Mesothelial cell of epicardium (in vitro differentiated cells): ENCODE measurements at regions not wholly inside any gene's neighbourhood (a gene's known extent, or its start where the extent isn't known, plus 50 kb on each side); places are given as distances from the start of the nearest gene placed in this dataset.

Experiments
- DNase-seq, 2 experiments: peaks; one replicate each; pipeline ENCODE4 v3.0.0; 2021; ENCODE audit warnings: low spot score in 2 of 2; ENCODE audit not compliant: unreplicated experiment in 2 of 2
- H3K27ac Mint-ChIP-seq: 2 replicates; pipeline ENCODE4 v1.8.0; 2021; ENCODE audit warnings: mixed read lengths
- H3K27me3 Mint-ChIP-seq: 2 replicates; pipeline ENCODE4 v1.8.0; 2021; ENCODE audit warnings: low read depth, mixed read lengths
- H3K36me3 Mint-ChIP-seq: 2 replicates; pipeline ENCODE4 v1.8.0; 2021; ENCODE audit warnings: mixed read lengths
- H3K4me1 Mint-ChIP-seq: 2 replicates; pipeline ENCODE4 v1.8.0; 2021; ENCODE audit warnings: mixed read lengths
- H3K4me3 Mint-ChIP-seq: 2 replicates; pipeline ENCODE4 v1.8.0; 2021; ENCODE audit warnings: mild to moderate bottlenecking, moderate library complexity, mixed read lengths
- H3K9me3 Mint-ChIP-seq: 2 replicates; pipeline ENCODE4 v1.8.0; 2021; ENCODE audit warnings: mixed read lengths
- TF ChIP-seq, protein P1 (sequence below): fragments of 200-600 bp; sonication (generic); IDR thresholded peaks from one replicate; pipeline ENCODE4 v1.5.0; 2021; ENCODE audit warnings: antibody characterized with exemption; ENCODE audit not compliant: unreplicated experiment

DNA sequence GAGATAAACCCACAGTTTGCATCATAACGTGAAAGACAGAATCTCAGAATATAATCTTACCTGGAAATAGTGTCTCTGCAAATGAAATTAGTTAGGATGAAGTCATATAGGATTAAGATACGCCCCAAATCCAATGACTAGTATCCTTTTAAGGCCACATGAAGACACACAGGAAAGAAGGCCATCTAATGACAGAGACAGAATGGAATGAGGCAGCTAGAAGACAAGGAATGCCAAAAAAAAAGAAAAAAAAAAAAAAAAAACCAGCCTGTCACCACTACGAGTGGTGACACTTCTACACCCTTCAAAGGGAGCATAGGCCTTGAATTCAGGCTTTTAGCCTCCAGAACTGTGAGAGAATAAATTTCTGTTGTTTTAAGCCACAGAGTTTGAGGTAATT is 82.9 kb downstream of the HYCC1 start:
- H3K4me3 Mint-ChIP-seq, result no peak overlapping the region
- peaks cover 4% of the 10 kb centered on the region for H3K36me3 Mint-ChIP-seq
- DNase-seq, result no peak
- peaks cover 28% of the 10 kb centered on the region for H3K9me3 Mint-ChIP-seq
- peaks cover 6% of the 10 kb centered on the region for H3K4me1 Mint-ChIP-seq
- no peak overlapping the region for H3K27ac Mint-ChIP-seq
- no peaks in the 10 kb centered on the region for H3K27me3 Mint-ChIP-seq
- TF ChIP-seq, protein P1, sequence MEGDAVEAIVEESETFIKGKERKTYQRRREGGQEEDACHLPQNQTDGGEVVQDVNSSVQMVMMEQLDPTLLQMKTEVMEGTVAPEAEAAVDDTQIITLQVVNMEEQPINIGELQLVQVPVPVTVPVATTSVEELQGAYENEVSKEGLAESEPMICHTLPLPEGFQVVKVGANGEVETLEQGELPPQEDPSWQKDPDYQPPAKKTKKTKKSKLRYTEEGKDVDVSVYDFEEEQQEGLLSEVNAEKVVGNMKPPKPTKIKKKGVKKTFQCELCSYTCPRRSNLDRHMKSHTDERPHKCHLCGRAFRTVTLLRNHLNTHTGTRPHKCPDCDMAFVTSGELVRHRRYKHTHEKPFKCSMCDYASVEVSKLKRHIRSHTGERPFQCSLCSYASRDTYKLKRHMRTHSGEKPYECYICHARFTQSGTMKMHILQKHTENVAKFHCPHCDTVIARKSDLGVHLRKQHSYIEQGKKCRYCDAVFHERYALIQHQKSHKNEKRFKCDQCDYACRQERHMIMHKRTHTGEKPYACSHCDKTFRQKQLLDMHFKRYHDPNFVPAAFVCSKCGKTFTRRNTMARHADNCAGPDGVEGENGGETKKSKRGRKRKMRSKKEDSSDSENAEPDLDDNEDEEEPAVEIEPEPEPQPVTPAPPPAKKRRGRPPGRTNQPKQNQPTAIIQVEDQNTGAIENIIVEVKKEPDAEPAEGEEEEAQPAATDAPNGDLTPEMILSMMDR, result no peak

DNA sequence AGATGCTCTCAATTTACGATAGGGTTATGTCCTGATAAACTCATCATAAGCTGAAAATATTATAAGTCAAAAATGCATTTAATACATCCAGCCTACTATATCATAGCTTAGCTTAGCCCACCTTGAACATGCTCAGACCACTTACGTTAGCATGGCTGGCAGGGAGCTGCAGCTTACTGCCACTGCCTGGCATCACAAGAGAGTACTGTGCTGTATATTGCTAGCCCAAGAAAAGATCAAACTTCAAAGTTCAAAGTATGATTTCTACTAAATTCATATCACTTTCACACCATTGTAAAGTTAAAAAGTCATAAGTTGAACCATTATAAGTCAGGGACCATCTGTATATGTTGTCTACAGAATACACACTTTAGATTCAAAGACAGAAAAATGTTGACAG is 91.6 kb downstream of the HYCC1 start:
- Mint-ChIP-seq H3K9me3 (peaks cover 34% of the 10 kb centered on the region), H3K27ac (no peak overlapping the region), H3K27me3 (no peaks in the 10 kb centered on the region), H3K4me1 (no peaks in the 10 kb centered on the region), H3K4me3 (no peak overlapping the region), H3K36me3 (peaks cover 3% of the 10 kb centered on the region)
- DNase-seq, result no peak
- TF ChIP-seq, protein P1, result no peak

DNA sequence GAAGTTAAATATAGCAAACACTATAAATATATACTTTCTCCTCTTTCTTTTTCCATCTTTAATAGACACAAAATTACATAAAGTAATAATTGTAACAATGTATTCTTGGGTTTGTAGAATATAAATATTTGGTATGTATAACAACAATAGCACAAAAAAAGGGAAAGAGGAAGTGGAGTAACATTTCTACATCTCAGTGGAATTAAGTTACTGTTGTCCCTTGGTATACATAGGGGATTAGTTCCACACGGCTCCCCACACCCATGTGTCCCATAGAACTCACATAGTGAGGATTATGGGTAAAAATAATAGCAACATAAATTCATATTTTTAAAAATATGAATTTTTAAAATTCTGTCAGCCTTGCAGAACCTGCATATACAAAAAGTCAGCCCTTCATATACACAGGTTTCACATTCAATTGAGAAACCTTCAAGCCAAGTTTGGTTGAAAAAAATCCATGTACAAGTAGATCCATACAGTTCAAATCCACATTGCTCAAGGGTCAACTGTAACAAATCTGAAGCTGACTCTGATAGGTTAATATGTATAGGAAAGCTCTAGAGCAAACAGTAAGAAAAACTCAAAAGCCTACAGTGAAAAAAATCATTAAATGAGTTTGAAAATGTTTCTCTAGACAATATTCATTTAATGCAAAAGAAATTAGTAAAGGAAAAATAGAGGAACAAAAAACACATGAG is 92.4 kb downstream of the HYCC1 start:
- no peak for DNase-seq
- TF ChIP-seq, protein P1, result no peak
- H3K27me3 Mint-ChIP-seq, result no peaks in the 10 kb centered on the region
- H3K36me3 Mint-ChIP-seq, result peaks cover 3% of the 10 kb centered on the region
- no peaks in the 10 kb centered on the region for H3K4me1 Mint-ChIP-seq
- H3K27ac Mint-ChIP-seq, result no peak overlapping the region
- no peak overlapping the region for H3K4me3 Mint-ChIP-seq
- peaks cover 34% of the 10 kb centered on the region for H3K9me3 Mint-ChIP-seq

DNA sequence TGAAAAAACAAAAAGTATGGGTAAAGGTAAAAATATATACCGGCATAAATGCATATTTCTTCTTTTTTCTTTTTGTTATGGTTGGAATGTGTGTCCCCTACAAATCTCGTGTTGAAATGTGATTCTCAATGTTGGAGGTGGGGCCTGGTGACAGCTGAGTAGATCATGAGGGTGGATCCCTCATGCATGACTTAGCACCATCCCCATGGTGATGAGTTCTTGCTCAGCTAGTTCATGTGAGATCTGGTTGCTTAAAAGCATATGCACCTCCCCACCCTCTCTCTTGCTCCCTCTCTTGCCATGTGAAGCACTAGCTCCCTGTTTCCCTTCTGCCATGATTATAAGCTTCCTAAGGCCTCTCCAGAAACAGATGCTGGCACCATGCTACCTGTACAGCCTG is 93.3 kb downstream of the HYCC1 start:
- no peak for DNase-seq
- Mint-ChIP-seq H3K27me3 (no peaks in the 10 kb centered on the region), H3K27ac (no peak overlapping the region), H3K36me3 (peaks cover 3% of the 10 kb centered on the region), H3K9me3 (peaks cover 34% of the 10 kb centered on the region), H3K4me3 (no peak overlapping the region), H3K4me1 (no peaks in the 10 kb centered on the region)
- TF ChIP-seq, protein P1, result no peak

DNA sequence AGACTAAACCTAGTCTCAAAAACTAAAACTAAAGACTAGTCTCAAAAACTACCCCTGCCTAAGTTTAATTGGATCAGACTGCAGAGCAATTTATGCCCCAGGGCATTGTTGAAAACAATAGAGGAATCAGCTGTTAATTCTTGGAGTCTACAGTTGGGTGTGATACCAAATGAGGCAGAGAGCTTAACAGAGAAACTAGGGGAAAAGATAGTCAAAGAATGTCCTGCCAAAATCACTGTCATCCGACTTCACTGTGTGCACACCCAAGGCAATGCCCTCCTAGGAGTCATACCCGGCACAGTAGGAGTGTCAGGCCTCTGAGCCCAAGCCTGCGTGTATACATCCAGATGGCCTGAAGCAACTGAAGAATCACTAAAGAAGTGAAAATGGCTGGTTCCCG is 90.5 kb upstream of the TOMM7 start:
- no peaks in the 10 kb centered on the region for H3K27me3 Mint-ChIP-seq
- H3K9me3 Mint-ChIP-seq, result peaks cover 20% of the 10 kb centered on the region
- H3K27ac Mint-ChIP-seq, result no peak overlapping the region
- no peak overlapping the region for H3K4me3 Mint-ChIP-seq
- no peaks in the 10 kb centered on the region for H3K36me3 Mint-ChIP-seq
- H3K4me1 Mint-ChIP-seq, result no peaks in the 10 kb centered on the region
- DNase-seq, result no peak
- TF ChIP-seq, protein P1, result no peak
